Astrocyte of the hippocampus (primary cell): ENCODE measurements at regions not wholly inside any gene's neighbourhood (a gene's known extent, or its start where the extent isn't known, plus 50 kb on each side); places are given as distances from the start of the nearest gene placed in this dataset.
"Not testable (repeated sequence)": the region's sequence is repeated elsewhere in the genome, so short reads cannot be mapped to it uniquely, and the experiment has no call there.

Source experiments
- DNase-seq: peaks from one replicate; pipeline ENCODE4 v3.0.0; 2011; ENCODE audit warnings: low read depth, low spot score

DNA sequence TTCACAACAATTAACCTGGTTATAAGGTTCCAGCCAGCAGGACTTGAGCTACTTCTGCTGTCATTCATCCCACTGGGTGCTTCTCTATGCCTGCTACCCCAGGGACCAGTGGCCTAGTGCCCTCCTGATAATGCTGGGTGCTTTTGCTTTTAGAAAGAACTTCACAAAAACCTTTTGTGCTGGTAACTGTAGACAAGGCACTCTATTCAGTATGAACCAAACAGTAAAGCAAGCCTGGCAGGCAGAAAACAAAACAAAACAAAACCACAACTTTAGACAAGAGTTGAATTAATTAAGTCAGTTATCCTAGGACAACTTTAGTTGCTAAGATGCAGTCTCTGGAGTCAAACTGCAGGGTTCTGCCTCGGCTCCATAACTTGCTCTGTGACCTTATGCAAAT, 61.9 kb upstream of the ADGRL2 start:
- peak; percentile 69 for DNase-seq

DNA sequence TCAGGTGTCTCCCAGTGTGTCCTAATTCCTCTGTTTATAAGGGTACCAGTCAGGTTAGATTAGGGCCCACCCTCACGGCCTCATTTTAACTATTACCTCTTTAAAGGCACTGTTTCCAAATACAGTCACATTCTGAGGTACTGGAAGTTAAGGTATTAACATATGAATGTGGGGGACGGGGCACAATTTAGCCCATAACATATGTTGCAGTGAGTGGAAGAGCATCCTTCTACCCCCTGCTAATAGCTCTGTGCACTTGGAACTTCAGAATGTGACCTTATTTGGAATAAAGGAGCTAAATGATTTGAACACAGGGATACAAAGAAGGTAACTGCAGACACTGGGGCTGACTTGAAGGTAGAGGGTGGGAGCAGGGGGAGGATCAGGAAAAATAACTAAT, 67.3 kb upstream of the ADGRL2 start:
- no peak for DNase-seq

DNA sequence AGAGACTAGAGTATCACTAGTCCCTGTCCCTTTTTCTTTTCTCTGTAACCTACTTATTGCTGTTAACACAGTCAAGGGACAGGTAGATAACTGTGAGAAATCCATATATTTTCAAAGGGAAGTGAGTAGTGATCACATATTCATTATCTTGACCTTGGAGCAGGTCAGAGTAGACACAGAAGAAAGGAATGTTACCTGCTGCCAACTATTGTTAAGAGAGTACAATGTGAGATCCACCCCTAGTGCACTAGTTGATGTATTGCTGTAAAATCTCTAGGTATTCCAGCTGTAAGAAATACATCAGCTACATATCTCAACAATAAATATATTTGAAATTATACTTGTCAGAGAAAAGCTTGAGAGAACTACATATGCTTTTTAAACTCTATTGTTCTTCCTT, 68.7 kb upstream of the ADGRL2 start:
- no peak for DNase-seq

DNA sequence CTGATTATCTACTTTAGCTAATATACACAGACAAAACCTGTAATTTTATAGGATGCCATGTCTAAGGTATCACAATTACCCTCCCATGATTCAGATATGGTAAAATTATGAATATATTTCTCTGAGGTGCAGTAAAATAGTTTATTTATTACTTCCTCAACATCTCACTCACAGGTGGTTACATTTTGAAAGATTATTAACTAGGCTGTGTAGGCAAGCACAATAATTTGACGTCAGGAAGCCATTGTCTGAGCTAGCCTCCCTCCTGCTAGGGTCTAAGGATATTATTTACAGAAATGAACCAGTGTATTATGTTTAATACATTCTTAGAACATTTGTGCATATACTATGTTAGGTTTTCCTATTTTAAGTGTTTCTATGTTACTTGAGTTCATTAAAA, 69.9 kb upstream of the ADGRL2 start:
- DNase-seq, result no peak

DNA sequence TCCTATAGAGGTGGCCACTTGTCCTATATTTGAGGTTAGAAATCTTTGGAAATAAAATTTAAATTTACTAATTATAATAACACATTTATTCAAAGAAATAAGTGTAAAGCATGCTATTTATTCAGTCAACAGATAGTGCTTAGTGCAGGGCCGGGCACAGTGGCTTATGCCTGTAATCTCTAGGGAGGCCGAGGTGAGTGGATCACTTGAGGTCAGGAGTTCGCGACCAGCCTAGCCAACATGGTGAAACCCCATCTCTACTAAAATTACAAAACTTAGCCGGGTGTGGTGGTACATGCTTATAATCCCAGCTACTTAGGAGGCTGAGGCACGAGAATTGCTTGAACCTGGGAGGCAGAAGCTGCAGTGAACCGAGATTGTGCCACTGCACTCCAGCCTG, 70.4 kb upstream of the ADGRL2 start:
- DNase-seq, result not testable (repeated sequence)

DNA sequence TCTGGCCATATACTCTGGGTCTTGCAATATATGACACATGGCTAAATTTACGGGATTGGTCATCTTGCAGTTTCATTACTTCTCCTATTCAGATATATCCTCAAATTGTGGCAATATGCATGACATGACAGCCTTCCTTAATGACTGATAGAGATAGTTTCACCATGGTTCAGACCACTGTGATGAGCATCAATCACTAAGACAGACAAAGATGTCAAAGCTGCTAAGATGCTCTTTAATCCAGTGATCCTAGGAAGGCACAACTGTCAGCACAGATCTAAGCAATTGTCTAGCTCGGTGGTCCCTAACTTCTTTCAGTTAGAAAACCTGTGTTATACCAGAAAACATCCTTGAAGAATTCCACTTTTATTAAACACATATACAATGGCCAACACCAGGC, 70.9 kb upstream of the ADGRL2 start:
- DNase-seq, result no peak

DNA sequence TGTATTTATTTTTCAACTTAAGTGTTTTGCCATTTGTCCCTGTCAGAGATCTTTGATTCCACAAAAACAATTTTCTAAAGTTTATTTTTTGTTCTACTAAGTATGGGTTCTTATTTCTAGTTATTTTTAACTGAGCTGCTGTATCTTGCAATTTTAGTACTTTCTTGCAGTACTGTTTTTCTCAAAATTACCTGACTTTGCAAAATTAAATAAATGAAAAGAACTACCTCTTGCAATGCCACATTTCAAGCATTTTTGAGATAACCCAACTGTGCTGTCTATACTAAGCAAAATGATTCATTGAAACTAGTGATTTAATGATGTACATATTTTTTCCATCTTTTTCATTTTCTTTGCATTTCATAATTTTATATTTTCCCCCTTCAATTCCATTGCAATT, 71.5 kb upstream of the ADGRL2 start:
- DNase-seq, result no peak

DNA sequence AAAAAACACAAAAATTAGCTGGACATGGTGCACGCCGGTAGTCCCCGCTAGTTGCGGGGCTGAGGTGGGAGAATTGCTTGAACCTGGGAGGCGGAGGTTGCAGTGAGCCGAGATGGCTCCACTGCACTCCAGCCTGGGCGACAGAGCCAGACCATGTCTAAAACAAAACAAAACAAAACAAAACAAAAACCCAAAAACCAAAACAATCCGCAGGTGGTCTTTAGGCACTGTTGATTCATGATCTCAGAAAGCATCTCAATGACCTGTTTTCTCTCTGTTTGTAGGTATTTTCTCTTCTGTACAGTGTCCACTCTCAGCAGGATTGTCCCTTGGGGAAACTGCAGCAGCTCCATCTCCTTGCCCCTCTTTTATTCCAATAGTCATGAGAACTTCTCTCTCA, 74.9 kb upstream of the ADGRL2 start:
- DNase-seq, result no peak

DNA sequence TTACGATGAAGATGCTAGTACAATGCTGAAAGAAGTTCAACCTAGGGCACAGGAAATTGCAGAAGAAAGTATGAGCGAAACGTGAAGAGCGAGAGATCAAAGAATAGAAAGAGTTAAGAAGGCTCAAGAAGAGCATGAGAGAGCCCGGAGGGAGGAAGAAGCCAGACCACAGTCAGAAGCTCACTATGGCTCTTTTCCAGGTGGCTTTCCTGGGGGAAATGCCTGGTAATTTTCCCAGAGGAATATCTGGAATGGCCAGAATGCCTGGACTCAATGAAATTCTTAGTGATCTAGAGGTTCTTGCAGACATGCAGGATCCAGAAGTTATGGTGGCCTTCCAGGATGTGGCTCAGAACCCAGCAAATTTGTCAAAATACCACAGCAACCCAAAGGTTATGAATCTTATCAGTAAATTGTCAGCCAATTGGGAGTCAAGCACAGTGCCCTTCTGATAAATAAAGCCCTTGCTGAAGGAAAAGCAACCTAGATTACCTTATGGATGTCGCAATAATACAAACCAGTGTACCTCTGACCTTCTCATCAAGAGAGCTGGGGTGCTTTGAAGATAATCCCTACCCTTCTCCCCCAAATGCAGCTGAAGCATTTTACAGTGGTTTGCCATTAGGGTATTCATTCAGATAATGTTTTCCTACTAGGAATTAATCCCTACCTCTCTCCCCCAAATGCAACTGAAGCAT, 78.0 kb upstream of the ADGRL2 start:
- not testable (repeated sequence) for DNase-seq

DNA sequence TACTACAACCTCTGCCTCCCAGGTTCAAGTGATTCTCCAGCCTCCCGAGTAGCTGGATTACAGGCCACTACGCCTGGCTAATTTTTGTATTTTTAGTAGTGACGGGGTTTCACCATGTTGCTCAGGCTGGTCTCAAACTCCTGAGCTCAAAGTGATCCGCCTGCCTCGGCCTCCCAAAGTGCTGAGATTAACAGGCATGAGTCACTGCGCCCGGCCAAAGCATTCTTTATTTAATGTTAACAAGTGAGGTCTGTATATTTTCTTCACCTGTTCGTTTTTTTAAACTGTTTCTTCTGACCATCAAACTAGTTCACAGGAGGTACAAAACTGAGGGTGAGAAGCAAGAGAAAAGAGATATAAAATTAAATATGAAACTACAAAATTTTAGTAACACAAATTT, 80.5 kb upstream of the ADGRL2 start:
- DNase-seq, result not testable (repeated sequence)

DNA sequence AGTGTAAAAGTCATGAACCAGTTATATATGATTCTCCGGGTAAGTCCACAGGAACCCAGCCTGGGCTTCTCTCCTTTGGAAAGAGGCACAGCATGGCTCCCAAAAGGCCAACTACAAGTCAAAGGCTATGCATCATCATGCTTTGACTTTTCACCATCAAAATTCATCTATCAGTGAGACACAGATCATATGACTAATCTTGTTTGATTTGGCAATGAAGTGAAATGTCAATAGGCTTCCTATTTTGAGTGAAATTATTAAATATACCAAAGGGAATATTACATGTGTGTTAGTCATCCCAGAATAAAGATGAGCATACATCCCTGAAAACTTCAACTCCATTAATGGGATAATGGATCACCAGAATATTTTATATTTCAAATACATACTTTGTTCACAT, 83.5 kb upstream of the ADGRL2 start:
- no peak for DNase-seq

DNA sequence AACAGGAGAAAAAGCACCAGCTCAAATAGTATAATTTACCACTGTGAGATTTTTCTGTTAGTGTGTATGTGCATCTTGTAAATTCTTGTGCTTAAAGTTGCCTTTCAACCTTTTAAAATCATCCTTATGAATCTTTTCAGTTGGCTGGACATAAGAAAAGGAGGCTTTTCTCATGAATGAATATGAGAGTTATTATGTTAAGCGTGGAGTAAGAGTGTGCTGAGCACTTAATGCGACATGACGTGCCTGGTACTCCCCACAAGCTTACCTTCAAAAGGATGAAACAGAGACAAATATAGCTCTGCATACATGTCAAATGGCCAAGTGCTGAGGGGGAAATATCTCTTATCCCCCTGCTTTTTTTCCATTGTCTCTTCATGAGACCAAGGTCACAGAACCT, 85.3 kb upstream of the ADGRL2 start:
- no peak for DNase-seq

DNA sequence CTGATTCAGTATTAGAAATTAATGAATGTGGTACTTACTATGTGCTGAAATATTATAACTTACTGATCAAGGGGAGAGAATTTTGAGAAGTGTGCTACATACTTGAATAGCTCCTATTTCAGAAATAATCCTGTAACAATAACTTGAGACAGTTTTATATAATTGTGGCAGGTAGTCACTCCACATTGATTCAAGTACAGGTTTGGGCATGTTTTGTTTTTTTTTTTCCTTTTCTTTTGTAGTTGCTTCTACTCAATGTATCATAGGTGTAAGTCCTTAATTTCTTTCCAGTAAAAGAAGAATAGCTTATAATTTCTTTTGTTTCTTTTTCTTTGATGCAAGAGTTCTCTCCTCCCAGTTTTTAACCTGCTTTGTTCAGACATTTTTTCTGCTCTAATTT, 86.1 kb upstream of the ADGRL2 start:
- DNase-seq, result no peak

DNA sequence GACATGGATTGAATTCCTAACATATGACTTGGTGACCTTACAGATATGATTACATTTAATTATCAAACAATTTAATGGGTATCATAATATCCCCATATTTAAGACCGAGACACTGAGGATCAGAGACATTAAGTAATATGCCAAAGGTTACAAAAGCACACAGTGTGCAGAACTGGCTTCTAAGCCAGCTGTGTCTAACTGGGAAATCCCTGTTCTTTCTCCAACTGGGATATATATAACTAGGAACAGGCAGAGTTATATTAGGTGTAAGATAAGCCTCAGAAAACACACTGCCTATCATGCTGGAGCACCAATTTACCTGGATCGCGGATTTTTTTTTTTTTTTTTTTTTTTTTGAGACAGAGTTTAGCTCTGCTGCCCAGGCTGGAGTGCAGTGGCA, 88.3 kb upstream of the ADGRL2 start:
- no peak for DNase-seq

DNA sequence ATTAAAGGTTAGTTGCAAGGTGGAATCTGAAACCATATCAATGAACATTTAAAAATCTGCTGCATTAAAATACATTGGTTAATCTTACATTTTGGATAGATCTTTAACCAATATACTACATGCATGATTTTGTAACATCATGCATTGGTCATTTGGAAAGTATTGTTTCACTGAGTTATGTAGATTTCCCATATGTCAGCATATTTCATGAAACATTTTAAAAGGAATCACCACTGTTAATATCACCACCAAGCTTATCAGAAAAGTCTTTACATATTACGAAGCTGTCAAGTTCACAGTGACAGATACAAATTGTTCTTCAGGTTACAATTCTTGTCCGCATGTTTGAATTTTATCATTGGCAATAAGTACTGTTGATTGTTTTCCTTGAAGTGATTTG, 89.9 kb upstream of the ADGRL2 start:
- DNase-seq, result no peak

DNA sequence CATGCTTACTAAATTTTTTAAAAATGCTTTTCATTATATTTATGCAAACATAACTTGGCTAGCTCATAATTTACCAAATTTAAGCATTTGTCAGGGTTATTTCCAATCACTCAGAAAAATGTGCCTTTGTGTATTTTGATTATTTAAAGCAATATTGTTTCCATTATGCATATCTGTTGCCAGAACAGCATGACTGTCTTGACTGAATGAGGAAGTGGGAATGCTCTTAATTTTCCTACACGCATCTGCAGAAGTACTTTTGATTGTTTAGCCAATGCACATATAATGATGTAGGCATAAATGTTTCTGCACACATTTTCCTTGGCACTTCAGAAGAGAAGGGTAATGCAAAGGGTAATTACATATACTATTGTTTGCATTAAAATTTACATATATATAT, 92.5 kb upstream of the ADGRL2 start:
- no peak for DNase-seq

DNA sequence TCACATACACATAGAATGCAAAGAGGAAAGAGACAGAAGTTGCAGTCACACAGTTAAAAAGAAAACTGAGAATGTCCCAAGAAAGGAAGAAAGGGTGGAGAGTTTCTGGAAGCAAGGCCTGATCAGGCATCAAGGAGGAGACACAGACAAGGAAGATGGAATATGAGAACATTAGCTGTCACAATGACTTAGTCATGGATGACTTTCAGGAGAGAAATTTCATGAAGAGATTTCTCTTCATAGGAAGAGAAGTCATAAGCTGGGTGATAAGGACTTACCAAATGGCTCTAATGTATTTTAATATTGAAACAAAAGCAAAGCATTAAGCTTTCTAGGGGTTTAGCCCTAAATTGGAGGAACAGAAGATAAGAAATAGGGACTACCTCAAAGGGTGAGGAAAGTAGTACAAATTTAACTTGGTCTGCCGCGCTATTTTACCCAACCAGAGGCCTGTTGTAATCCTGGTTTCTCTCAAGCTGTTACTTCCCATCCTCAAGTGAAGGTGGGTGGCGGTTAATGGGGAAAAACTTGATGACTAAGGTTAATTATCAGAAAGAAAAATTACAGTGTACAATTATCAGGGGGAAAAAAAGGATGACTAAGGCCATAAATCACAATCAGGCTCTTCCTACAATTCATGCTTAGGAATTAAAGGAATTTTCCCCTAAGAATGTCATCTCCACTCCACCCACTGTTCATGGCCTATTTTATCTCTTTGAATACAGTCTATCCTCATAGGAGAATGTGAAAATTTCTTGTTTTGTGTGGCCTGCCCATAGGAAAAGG, 93.9 kb upstream of the ADGRL2 start:
- peak; percentile 19 for DNase-seq

DNA sequence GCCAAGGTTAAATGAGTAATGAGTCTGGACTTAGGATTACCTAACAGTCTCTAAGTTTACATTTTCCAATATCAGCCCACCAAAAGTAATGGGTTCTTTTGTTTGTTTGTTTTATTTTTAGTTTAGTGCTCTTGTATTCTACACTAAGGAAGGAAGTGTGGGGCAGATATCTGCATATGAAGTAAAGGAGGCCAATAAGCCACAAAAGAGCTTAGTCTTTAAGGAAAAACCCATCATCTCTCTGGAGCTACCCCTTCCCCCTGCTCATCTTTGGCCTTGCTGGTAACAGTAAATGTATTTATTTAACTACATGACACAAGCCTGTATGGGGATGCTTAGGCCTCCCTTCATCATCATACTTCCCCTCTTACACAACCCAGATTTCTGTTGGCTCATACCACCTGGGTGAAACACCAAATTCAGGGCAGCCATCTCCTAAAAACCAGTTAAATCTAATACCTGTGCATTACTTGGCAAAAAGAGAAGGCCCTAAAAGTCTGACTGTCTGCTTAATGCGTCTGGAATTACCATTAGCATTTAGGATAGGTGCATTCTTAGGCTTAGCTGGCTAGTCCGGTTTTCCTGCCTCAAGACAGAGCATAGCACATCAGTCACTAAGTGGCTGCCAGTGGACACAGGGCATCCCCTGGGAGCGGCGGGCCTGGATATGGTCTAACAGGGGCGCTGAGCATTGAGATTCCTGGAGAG, 96.8 kb upstream of the ADGRL2 start:
- DNase-seq, result no peak

DNA sequence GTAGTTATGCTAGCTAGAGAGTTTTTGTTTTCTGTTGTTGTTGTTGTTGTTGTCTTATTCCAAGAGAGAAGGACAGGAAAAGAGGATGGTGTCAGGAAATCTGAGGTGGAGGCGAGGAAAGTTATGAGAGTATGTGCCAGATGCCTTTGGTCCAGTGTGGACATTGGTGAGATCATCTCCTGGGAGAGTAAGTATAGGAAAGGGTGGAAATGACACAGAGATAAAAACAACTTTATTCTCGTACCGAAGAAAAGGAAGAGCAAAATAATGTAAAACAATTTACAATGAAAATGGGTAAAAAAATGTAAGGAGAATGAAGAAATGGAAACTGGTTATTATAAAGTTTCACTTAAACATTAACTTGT, 97.4 kb upstream of the ADGRL2 start:
- DNase-seq, result peak; percentile 35

DNA sequence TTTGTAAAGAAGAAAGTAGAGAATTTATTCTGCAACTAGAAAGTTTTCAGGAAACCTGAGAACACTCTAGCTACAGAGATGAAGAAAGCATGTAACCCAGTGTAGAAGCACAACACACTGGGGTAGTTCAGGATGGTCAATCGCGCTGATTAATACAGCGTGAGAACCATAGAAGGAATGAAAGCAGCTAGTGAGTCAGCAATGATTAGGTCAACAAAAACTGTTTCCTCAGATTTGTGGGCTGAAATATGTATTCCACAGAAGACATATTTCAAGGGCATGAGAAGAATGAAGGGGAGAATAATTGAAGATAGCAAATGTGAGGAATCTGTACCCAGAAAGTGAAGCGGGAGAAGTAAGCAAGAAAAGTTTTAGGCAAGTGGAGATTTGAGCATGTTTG, 97.8 kb upstream of the ADGRL2 start:
- peak; percentile 74 for DNase-seq

DNA sequence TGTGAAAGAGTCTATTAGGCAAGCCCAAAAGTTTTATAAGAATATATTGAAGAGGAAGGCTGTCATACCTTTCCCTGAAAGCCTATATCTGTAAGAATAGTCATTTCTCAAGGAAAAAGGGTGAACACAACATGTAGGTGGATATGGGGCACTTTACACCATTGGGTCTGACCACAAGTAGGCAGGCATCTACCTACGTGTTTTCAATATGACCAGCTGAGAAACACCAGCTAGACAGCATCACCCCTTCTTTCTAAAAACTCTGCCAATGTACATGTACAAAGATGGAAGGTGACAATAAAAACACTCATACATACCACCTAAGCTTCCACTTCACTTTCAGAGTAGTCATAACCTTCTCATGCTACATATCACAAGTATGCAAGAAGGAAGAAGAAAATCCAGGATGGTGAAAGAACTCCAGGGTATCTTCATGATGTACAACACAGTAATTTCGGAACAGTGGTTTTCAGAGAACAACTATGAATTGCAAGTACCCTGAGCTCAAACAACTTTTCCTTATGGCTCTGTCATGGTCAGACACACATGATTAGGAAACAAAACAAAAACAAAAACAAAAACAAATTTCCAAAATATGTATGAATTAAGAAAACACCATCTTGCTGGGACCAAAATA, 98.5 kb upstream of the ADGRL2 start:
- no peak for DNase-seq

DNA sequence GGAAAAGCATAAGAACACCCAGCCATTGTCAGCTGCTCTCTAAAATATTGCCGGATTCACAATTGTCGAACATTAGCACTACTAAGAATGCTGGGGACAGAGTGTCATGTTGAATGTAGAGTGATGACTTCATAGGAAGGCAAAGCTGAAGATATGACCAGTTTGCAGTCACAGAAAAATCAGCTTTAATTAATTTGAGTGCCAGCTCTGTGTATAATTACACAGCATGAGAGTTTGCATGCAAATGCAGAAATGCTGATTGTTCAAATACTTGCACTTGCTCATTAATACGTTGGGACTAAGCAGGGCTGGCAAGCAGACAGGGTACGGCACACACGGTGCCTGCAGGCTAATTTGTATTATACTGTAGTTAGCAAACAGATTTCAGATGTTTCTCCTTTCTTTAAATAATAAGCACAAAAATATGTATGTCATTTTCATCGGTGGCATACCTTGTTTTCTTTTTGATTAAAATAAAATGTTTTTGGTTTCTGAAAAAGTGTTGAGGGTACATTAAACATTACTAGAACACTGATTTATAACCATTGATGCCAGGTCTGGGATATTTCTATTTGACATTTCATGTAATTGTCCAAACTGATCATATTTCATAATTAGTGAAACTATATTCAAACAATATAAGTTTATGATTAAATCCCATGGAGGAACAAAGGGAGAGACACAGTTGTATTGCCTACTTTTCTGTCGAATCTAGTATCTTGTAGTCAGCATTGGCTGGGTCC, 99.8 kb upstream of the ADGRL2 start:
- DNase-seq, result no peak
